Left ventricle myocardium superior (tissue), 1 donor: ENCODE measurements at regions not wholly inside any gene's neighbourhood (a gene's known extent, or its start where the extent isn't known, plus 50 kb on each side); places are given as distances from the start of the nearest gene placed in this dataset.
"Not testable (repeated sequence)": the region's sequence is repeated elsewhere in the genome, so short reads cannot be mapped to it uniquely, and the experiment has no call there.

Source experiments
- ATAC-seq: fragments of 200-7000 bp; cut with Tn5 transposase; one replicate; pipeline ENCODE4 v1.9.1; 2020; ENCODE audit warnings: mild to moderate bottlenecking, moderate library complexity
- DNase-seq: peaks from one replicate; pipeline ENCODE4 v3.0.0-alpha.2; 2020
- intact Hi-C: fragments of 100-400 bp; cut with micrococcal nuclease; formaldehyde crosslinking; loops from one replicate; pipeline ENCODE4 v1.11.0; 2022
- donor health status: DM: no; HTN: yes; CAD: no; lungs with severe emphysema.

DNA sequence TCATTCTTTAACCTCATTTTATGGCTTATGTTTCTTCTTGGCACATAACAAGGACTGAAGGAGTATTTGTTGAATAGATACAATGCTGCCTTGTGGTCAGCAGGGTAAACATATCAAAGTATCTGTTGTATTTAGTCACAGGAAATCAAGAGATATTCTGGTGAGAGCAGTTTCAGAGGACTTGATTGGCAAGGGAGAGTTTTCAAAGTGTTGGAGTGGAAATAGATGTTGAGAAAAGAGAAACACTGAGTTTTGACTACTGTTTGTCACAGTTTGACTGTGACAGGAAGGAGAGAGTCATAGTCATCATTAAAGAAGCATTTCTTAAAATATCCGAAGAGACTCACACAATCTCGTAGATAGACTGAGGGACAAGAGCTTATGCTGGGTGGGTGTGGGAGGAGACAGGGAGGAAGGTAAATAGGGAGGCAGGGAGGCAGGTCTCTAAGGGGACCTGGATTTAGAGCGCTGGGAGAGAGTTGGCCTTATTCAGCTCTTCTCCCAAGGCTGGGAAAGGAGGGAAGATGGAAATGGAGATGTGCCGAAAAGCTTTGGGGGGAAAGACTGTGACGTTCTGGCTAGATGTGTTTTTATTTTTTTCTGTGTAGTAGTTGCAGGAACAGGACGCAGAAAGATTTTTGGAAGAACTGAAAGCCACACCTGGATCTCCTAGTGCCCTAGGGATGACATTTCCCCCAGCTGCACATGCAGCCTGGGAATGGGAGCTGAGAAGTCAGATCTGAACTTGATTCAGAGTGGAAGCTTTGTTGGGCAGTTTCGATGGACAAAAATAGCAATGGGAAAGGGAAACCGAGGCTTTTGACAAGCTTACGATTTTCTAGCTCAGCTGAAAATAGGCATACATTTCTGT is 65.0 kb upstream of the IFNGR1 start:
- intact Hi-C loops = no loop called here
- DNase-seq (no peak), ATAC-seq (no peak)

DNA sequence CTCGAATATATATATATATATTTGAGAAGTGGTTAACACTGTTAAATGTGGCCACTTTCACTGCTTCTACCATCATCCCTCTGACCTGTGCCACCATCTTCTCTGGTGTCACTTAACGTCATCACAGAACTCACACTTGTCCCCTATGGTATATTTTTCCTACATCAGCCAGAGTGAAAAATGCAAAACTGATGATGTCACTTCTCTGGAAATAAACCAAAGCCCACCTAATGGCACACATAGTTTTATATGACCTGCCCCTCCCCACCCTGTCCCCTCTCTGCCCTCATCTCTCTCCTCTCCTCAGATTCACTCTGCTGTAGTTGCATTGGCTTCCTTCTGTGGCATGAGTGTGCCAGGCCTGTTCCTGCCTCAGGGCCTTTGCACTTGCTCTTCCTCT is 63.9 kb upstream of the IFNGR1 start:
- ATAC-seq (no peak), DNase-seq (no peak)
- intact Hi-C loops = no loop called here

DNA sequence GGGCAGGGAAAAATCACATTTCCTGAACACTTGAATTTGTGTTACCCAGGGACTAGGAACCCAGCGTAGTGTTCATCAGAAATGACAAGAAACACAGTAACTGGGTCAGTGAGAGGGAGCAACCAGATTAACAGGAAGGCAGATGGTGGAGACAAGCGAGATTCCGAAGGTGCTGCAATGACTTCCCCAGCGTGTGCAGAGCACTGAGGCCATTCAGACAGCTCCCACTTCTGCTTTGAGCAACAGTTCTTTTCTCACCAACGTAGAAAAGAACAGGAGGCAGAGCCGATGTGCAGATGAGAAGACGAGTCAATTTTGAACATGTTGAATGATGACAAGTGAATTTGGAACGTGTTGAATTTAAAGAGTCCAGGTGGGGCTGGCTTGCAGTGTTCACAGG is 63.1 kb upstream of the IFNGR1 start:
- no peak for ATAC-seq
- intact Hi-C loops = no loop called here

DNA sequence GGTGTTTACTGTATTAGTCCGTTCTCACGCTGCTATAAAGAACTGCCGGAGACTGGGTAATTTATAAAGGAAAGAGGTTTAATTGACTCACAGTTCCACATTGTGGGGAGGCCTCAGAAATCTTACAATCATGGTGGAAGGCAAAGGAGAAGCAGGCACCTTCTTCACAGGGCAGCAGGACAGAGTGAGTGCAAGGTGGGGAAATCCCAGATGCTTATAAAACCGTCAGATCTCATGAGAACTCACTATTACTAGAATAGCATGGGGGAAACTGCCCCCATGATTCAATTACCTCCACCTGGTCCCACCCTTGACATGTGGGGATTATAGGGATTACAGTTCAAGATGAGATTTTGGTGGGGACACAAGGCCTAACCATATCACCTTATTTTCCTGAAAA is 60.1 kb upstream of the IFNGR1 start:
- intact Hi-C loops, DNase-seq, ATAC-seq: not testable (repeated sequence)

More for the DNA sequence above, 63.1 kb upstream of the IFNGR1 start:
- no peak for DNase-seq

DNA sequence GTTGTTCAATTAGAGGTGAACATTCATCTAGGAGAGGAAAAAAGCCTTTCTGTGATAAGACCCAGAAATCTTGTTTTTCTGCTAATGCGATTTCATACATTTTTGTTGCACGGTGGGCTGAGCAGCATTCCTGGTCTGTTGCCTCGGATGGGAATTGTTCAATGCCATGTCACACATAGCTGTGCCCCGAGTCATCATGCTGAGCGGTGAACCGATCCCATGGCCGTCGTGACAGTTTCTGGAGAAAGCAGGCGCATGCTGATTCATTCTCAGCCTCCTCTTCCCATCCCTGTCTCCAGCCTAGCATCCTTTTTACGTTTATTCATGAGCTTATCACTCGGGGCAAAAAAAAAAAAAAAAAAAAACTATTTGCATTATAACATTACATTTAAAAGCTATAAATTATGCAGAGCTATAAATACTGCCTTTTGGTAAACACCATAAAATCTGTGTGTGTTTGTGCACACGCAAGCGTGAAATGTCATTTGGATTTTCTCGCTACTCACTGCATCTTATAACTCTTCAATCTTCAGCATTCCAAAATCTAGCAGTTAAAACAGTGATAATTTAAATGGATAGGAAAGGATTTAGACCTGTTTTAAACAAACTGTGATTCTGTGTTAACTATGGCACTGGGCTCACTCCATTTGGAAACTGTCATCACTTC is 58.9 kb upstream of the IFNGR1 start:
- ATAC-seq = no peak

DNA sequence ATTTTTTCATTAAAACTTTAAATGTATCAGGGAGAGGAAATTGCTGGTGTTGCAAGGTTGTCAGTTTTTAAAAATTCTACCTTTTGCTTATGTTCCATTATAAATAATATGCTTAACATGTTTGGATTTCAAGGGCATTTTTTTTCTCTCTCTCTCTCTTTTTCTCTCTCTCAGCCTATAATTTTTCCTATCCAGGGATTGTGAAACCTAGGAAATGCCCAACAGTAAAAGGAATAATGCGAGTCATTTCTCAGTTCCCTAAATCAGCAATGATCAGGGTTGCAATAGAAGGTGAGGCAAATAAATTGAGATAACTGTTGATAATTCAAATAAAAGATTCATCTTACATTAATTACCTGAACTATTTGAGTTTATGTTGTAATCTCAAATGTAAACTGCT is 53.2 kb upstream of the IFNGR1 start:
- ATAC-seq (no peak), DNase-seq (no peak)
- intact Hi-C loops = loop anchor here (5.0 kb wide), 2 partner anchors 40 to 370 kb away; no protein-coding TSS in a partner anchor

More for the DNA sequence above, 58.9 kb upstream of the IFNGR1 start:
- intact Hi-C loops = no loop called here
- DNase-seq = no peak

DNA sequence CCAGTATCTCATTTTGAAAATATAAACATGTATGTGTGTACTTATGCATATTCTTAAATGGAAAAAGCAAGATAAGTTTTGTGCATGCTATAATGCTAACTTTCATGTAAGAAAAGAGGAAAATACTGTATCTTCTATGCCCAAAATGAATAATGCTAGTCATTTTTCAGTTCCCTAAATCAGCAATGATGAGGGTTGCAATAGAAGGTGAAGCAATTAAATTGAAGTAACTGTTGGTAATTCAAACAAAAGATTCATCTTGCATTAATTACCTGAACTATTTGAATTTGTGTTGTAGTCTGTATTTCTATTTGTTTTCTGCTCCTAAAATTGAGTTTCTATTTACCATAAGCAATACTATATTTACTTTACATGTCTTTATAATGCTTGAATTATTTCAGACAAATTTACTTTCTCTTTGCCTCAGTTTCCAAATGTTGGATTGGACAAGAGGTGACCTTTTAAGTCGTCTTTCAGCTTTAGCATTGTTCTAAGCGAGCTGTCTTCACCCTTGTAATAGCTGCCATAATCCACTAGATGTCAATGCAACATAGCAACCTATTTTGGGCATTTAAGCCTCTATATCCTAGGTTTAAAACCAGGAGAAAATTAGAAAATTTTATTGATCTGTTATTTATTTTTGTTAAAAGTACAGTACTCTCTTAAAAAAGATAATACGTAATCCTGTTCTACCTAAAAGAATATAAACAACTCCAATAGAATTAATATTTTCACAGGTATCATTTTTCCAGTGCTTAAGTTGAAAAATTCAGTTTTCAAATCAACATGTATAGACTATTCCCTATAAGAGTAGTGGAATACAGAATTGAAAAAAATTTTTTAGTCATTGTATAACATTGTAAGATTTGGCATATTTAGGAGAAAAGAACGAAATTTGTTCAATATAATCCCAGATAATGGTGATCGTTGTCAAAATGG is 52.3 kb upstream of the IFNGR1 start:
- ATAC-seq (peak; percentile 70), DNase-seq (no peak)
- intact Hi-C loops = loop anchor here (5.0 kb wide), 2 partner anchors 41 to 371 kb away; no protein-coding TSS in a partner anchor

DNA sequence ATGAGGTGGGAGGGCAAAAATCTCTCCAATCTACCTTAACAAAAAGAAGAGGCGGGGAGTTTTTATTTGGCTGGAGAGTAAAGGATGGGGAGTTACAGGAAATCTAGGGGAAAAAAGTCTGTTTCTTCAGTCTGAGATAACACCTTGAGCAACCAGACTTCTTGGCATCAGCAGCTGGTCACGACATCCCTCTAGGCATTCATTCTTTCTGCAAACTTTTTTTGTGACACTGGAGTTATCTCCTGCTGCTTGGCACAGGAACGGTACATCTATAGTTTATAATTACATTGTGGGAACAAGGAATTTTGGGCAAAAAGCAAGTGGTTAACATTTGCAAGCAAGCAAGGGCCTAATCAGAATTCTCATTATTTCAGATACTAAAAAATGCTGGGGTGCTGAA is 50.6 kb upstream of the IFNGR1 start:
- intact Hi-C loops = loop anchor here (5.0 kb wide), 2 partner anchors 42 to 372 kb away; no protein-coding TSS in a partner anchor
- DNase-seq (no peak), ATAC-seq (no peak)

DNA sequence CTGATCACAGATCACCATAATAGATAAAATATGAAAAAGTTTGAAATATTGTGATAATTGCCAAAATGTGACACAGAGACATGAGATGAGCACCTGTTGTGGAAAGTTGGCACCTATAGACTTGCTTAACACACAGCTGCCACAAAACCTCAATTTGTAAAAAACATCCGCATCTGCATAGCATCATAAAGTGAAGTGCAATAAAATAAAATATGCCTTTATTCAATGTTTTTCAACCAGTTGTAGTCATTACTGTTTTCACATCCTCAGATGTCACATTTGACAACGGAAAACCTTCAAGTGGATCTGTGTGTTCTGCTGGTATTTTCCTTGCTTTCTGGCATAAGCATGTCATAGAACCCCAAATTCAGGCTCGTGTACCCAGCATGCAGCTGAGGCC is 50.2 kb upstream of the IFNGR1 start:
- DNase-seq = no peak
- no peak for ATAC-seq
- intact Hi-C loops = no loop called here
